HG02970 (cell line): ENCODE measurements at regions not wholly inside any gene's neighbourhood (a gene's known extent, or its start where the extent isn't known, plus 50 kb on each side); places are given as distances from the start of the nearest gene placed in this dataset.
"Not testable (repeated sequence)": the region's sequence is repeated elsewhere in the genome, so short reads cannot be mapped to it uniquely, and the experiment has no call there.

Experiments
- ATAC-seq: cut with Tn5 transposase; IDR thresholded peaks from one replicate; pipeline ENCODE4 v1.9.1; 2021; ENCODE audit warnings: mild to moderate bottlenecking, moderate library complexity, moderate number of reproducible peaks; ENCODE audit not compliant: unreplicated experiment, low FRiP score

DNA sequence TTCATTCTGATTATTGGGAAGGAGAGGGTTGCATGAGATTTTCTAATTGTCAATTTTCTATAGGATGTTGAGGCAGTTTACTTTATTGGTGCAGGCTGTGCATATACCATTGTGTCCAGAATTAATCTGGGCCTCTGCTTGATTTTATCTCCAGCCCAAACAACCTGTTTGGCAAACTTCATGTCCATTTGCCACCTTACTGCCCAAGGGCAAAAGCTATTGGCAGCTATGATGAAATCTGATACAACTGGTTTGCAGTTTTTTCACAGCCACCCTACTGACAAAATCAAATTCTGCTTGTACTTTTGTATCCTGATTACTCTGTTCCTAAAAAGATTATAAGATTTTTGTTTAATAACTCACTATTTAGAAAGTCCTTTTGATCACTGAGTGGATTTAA is 789.2 kb upstream of the FBXO33 start:
- ATAC-seq = no peak

GRCh38 chr14:40219032-40219431 is 786.8 kb upstream of the FBXO33 start:
- no peak for ATAC-seq

GRCh38 chr14:40218282-40218941 is 786.2 kb upstream of the FBXO33 start:
- ATAC-seq = no peak

GRCh38 chr14:40216976-40217375 is 784.7 kb upstream of the FBXO33 start:
- ATAC-seq = no peak

GRCh38 chr14:40216408-40216807 is 784.2 kb upstream of the FBXO33 start:
- ATAC-seq = not testable (repeated sequence)

DNA sequence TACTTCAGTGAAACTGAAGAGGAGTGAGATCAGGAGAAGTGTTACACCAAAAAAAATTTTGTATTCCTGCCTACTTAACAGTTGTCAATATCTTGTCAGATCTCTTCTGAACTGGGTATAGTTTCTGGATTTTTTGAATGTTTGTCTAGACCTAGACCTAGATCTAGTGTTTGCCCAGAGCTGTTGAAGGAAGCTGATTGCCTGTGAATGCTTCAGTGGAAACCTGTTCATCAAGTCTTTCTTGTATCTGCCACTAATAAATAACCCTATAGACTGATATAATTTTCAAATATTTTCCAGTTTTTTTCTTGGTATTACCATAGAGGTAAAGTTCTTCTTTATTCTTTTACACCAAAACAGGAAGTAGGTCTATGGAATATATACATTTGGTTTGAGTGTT is 781.5 kb upstream of the FBXO33 start:
- ATAC-seq = no peak

- no peak for ATAC-seq
Measured at GRCh38 chr14:40204441-40205175, 772.4 kb upstream of the FBXO33 start.

- no peak for ATAC-seq
Measured at GRCh38 chr14:40199101-40199500, 766.9 kb upstream of the FBXO33 start.

DNA sequence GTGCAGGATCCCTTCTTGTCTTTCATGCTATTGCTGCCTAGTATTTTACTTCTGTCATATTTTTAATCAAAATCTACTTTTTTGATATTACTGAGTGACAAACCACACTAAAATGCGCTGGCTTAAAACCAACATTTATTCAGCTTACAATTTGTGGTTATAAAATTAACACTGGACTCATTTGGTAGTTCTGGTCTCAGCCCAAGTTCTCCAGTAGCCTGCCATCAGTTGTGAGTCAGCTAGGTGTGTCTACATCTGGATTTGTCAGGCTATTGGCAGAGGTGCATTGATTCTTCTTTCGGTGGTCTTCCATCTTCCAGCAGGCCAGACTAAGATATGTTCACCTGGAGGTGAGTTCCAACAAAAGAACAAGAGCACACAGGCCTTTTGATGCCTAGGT is 765.1 kb upstream of the FBXO33 start:
- no peak for ATAC-seq

DNA sequence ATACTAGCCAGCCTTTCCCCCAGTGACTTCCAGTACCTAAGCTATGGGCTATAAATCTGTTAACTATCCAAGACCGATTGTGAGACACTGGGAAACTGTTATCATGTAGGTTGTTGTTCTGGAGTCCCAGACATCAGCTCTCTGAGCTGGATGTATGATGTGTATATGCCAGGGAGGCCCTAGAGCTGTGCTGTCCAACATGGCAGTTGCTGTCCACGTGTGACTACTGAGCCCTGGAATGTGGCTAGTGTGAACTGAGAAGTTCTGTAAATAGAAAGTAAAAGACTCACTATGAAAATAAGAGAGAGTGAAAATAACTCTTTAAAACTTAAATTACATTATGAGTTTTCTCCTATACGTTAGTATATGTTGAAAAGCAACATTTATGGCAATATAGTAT is 755.8 kb upstream of the FBXO33 start:
- ATAC-seq = no peak

DNA sequence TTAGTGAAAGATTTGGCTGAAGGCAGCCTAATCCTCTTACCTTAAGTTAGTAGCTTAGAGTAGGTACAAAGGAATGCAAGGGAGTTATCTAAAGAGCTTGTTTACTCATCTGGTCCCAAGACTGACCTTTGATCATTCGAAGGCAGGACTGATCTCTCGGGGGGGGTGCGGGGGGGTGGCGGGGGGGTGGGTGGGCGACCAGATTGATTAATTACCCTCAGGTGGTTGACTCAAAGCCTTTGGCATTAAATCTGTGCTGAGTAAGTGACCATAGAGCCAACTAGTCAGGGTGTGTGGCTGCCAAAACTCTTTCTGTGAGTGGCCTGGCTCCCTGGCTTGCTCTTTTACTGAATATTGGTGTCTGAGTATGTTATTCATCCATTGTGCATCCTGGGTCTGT is 731.9 kb upstream of the FBXO33 start:
- no peak for ATAC-seq

GRCh38 chr14:40139657-40140056 is 707.4 kb upstream of the FBXO33 start:
- ATAC-seq = no peak

- no peak for ATAC-seq
Measured at GRCh38 chr14:40133463-40133862, 701.2 kb upstream of the FBXO33 start.

- no peak for ATAC-seq
Measured at GRCh38 chr14:40129159-40129558, 696.9 kb upstream of the FBXO33 start.

- ATAC-seq = no peak
Measured at GRCh38 chr14:40123816-40124215, 691.6 kb upstream of the FBXO33 start.

DNA sequence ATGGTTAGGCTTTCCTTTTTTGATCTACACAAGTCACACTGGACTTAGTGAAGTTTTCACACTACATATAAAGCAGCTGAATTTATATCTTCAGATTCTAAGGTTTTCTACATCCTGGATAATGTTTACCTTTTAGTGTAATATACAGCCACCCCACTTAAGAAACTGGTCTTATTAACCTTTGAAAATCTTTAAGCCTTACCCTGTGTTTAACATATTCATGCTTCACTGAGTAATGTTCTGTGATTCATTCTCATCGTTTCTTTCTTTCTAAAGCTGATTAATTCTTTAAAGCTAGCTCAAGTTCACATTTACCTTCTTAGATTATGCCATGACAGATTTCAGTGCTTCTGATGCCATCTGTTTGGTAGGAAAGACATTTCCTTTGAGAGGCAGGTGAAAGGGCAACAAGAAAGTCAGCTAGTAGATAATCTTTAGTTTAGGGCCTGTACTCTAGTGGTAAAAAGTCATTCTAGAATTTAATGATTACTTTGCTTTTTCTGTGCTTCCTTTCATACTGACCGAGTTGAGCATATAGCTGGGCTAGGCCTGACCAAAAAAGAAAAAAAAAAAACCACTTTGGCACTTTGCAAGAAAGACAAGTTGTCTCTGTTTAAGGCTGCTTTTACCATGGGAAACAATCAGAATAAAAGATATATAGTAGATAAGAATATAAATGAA is 690.9 kb upstream of the FBXO33 start:
- ATAC-seq = no peak

DNA sequence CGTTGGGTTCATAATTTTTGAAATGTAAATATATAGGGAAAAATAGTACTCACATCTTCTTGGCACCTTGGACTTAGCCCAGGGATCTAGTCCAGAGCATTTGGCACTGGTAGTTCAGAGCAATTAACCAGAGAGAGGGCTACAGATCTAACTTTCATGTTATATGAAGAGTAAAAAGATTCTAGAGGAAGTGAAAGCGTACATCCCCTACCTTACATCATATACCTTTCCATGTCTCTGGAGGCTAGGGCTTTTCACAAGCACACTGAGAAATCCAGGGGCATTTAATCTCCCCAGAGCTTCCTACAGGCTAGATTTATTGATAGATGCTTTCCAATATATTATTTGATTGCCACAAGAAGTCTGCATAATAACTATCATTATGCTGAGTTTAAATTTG is 687.5 kb upstream of the FBXO33 start:
- no peak for ATAC-seq

GRCh38 chr14:40119321-40119720 is 687.1 kb upstream of the FBXO33 start:
- no peak for ATAC-seq

- ATAC-seq = no peak
Measured at GRCh38 chr14:40115583-40115982, 683.4 kb upstream of the FBXO33 start.

DNA sequence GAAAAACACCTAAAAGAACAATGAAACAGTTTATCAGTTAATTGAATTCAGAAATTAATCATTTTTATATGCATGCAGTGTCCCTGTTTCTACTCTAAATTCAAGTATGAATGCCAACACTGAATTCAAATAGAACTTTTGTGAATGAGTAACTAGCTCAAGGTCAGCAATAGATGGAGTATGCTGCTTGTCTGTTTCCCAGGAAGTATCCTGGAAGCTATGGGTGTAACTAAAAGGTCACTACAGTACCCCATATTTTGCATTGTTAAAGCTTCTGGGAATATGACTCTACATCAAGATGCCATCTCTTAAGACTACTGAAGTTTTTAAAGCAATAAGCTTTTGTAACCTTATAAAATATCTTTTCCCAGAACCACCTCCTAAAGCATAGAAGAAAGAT is 681.4 kb upstream of the FBXO33 start:
- no peak for ATAC-seq

- ATAC-seq = no peak
Measured at GRCh38 chr14:40100544-40101196, 668.4 kb upstream of the FBXO33 start.
